PC-3 (cell line): ENCODE measurements at regions not wholly inside any gene's neighbourhood (a gene's known extent, or its start where the extent isn't known, plus 50 kb on each side); places are given as distances from the start of the nearest gene placed in this dataset.

Experiments
- ATAC-seq: fragments of 200-7000 bp; cut with Tn5 transposase; 2 replicates; pipeline ENCODE4 v1.9.1; 2020; ENCODE audit warnings: mild to moderate bottlenecking, moderate library complexity
- BruUV-seq: library from RNA; stranded (reverse); fragments of 400-500 nt; replicated peaks from 2 replicates; lab custom pipeline; 2021; lab: Mats Ljungman, UMichigan
- CTCF ChIA-PET: fragments of 300-600 bp; sonication (Branson Sonifier 250); formaldehyde crosslinking; loops from one replicate; lab custom pipeline; 2022; ENCODE audit warnings: antibody characterized with exemption; lab: Charles Lee
- POLR2A ChIA-PET: fragments of 300-600 bp; sonication (Branson Sonifier 250); formaldehyde crosslinking; loops from one replicate; lab custom pipeline; 2022; ENCODE audit warnings: antibody characterized with exemption; ENCODE audit not compliant: unreplicated experiment; lab: Charles Lee
- DNase-seq: peaks from one replicate; pipeline ENCODE4 v3.0.0-alpha.2; 2015
- H2AFZ ChIP-seq: fragments of 300-600 bp; sonication (generic); 2 replicates; pipeline ENCODE4 v1.6.0; 2016; ENCODE audit warnings: antibody characterized with exemption, low read length
- H3F3A ChIP-seq: fragments of 300-600 bp; sonication (generic); one replicate; pipeline ENCODE4 v1.6.0; 2017; ENCODE audit warnings: antibody characterized with exemption, low read length, control low read depth, mild to moderate bottlenecking; ENCODE audit not compliant: unreplicated experiment
- H3K27ac ChIP-seq: fragments of 300-600 bp; sonication (generic); 2 replicates; pipeline ENCODE4 v1.5.1; 2016; ENCODE audit warnings: mild to moderate bottlenecking, low read length
- H3K27me3 ChIP-seq: fragments of 300-600 bp; sonication (generic); 2 replicates; pipeline ENCODE4 v1.6.1; 2016; ENCODE audit warnings: low read length, mixed read lengths
- H3K36me3 ChIP-seq: fragments of 300-600 bp; sonication (generic); 2 replicates; pipeline ENCODE4 v1.6.1; 2016; ENCODE audit warnings: low read depth, mixed run types, low read length, mixed read lengths
- H3K4me1 ChIP-seq: fragments of 300-600 bp; sonication (generic); 2 replicates; pipeline ENCODE4 v1.5.1; 2016; ENCODE audit warnings: low read length; ENCODE audit not compliant: insufficient read depth
- H3K4me2 ChIP-seq: fragments of 300-600 bp; sonication (generic); 2 replicates; pipeline ENCODE4 v1.6.0; 2016; ENCODE audit warnings: low read length
- H3K4me3 ChIP-seq: fragments of 300-600 bp; sonication (generic); 2 replicates; pipeline ENCODE4 v1.5.1; 2016; ENCODE audit warnings: mild to moderate bottlenecking, low read length, mixed read lengths
- H3K79me2 ChIP-seq: fragments of 300-600 bp; sonication (generic); 2 replicates; pipeline ENCODE4 v1.6.1; 2017; ENCODE audit warnings: low read length, mixed read lengths
- H3K9ac ChIP-seq: fragments of 300-600 bp; sonication (generic); 2 replicates; pipeline ENCODE4 v1.6.0; 2016; ENCODE audit warnings: mild to moderate bottlenecking, low read length
- H3K9me2 ChIP-seq: fragments of 300-600 bp; sonication (generic); replicated peaks from 2 replicates; pipeline ENCODE4 v1.6.1; 2016; ENCODE audit warnings: mixed run types, low read length, mixed read lengths
- H3K9me3 ChIP-seq: fragments of 300-600 bp; sonication (generic); 2 replicates; pipeline ENCODE4 v1.6.1; 2016; ENCODE audit warnings: low read length, mixed read lengths
- H4K20me1 ChIP-seq: fragments of 300-600 bp; sonication (generic); 2 replicates; pipeline ENCODE4 v1.6.1; 2016; ENCODE audit warnings: low read length, mixed read lengths
- CTCF ChIP-seq: fragments of 300-600 bp; sonication (generic); conservative IDR thresholded peaks from 2 replicates; pipeline ENCODE4 v1.5.1; 2017; ENCODE audit warnings: antibody characterized with exemption, low read depth, mild to moderate bottlenecking, low read length
- EZH2 ChIP-seq: fragments of 300-600 bp; sonication (generic); IDR thresholded peaks from one replicate; pipeline ENCODE4 v1.6.1; 2017; ENCODE audit warnings: antibody characterized with exemption, mild to moderate bottlenecking, low read length; ENCODE audit not compliant: unreplicated experiment
- EZH2phosphoT487 ChIP-seq: fragments of 300-600 bp; sonication (generic); IDR thresholded peaks from 2 replicates; pipeline ENCODE4 v1.6.1; 2018; ENCODE audit warnings: mild to moderate bottlenecking, antibody characterized with exemption, low read length, borderline replicate concordance
- intact Hi-C: fragments of 100-400 bp; cut with micrococcal nuclease; formaldehyde crosslinking; loops from 2 replicates; pipeline ENCODE4 v1.9.0; 2023

GRCh38 chr3:182473191-182473710 is 320.1 kb upstream of the ATP11B start:
- BruUV-seq: no TSS peak
- no peak overlapping the region for H3K4me3 ChIP-seq
- H2AFZ ChIP-seq: no peak overlapping the region
- TF ChIP-seq EZH2 (no peak), EZH2phosphoT487 (no peak), CTCF (no peak)
- DNase-seq: no peak
- ChIA-PET CTCF (no interaction called here), POLR2A (no interaction called here)
- no peak overlapping the region for H3K4me2 ChIP-seq
- H3F3A ChIP-seq: no peaks in the 10 kb centered on the region
- no peak overlapping the region for H3K27ac ChIP-seq
- H3K36me3 ChIP-seq: no peaks in the 10 kb centered on the region
- H3K9ac ChIP-seq: no peak overlapping the region
- H3K9me2 ChIP-seq: no peaks in the 10 kb centered on the region
- no peaks in the 10 kb centered on the region for H3K9me3 ChIP-seq
- ATAC-seq: no peak
- no peaks in the 10 kb centered on the region for H3K4me1 ChIP-seq
- no peaks in the 10 kb centered on the region for H3K27me3 ChIP-seq
- intact Hi-C loops: no loop called here
- no peaks in the 10 kb centered on the region for H4K20me1 ChIP-seq
- no peaks in the 10 kb centered on the region for H3K79me2 ChIP-seq

- ChIA-PET CTCF (no interaction called here), POLR2A (no interaction called here)
- DNase-seq (no peak), ATAC-seq (no peak)
- TF ChIP-seq CTCF (no peak), EZH2 (no peak), EZH2phosphoT487 (no peak)
- Histone ChIP-seq H4K20me1 (no peaks in the 10 kb centered on the region), H2AFZ (no peak overlapping the region), H3K27me3 (no peaks in the 10 kb centered on the region), H3K9ac (no peak overlapping the region), H3K4me2 (no peak overlapping the region), H3K4me3 (no peak overlapping the region), H3K9me3 (no peaks in the 10 kb centered on the region), H3F3A (no peaks in the 10 kb centered on the region), H3K36me3 (no peaks in the 10 kb centered on the region), H3K27ac (no peak overlapping the region), H3K79me2 (no peaks in the 10 kb centered on the region), H3K9me2 (no peaks in the 10 kb centered on the region), H3K4me1 (no peaks in the 10 kb centered on the region)
- intact Hi-C loops: no loop called here
- no TSS peak for BruUV-seq
Measured at GRCh38 chr3:182478369-182478768, 314.9 kb upstream of the ATP11B start.

GRCh38 chr3:182479419-182480336 is 313.6 kb upstream of the ATP11B start:
- Histone ChIP-seq H3K9ac (no peak overlapping the region), H2AFZ (no peak overlapping the region), H3K9me2 (no peaks in the 10 kb centered on the region), H3K9me3 (no peaks in the 10 kb centered on the region), H3K36me3 (no peaks in the 10 kb centered on the region), H4K20me1 (no peaks in the 10 kb centered on the region), H3K27me3 (no peaks in the 10 kb centered on the region), H3F3A (no peaks in the 10 kb centered on the region), H3K4me1 (no peaks in the 10 kb centered on the region), H3K4me2 (no peak overlapping the region), H3K27ac (no peak overlapping the region), H3K79me2 (no peaks in the 10 kb centered on the region), H3K4me3 (no peak overlapping the region)
- DNase-seq (no peak), ATAC-seq (no peak)
- ChIA-PET CTCF (no interaction called here), POLR2A (no interaction called here)
- BruUV-seq: no TSS peak
- intact Hi-C loops: no loop called here
- TF ChIP-seq EZH2phosphoT487: no peak
- TF ChIP-seq EZH2: no peak
- TF ChIP-seq CTCF: no peak
